Mucosa of rectum (tissue), 2 donors: ENCODE measurements at regions not wholly inside any gene's neighbourhood (a gene's known extent, or its start where the extent isn't known, plus 50 kb on each side); places are given as distances from the start of the nearest gene placed in this dataset.

Experiments
- H3K27ac ChIP-seq, 2 donors: one replicate each; pipeline ENCODE4 v1.7.0; 2013; ENCODE audit warnings: inconsistent platforms in 2 of 2, low read depth in 2 of 2, low read length in 2 of 2
- H3K27me3 ChIP-seq, 2 donors: one replicate each; pipeline ENCODE4 v1.7.0; 2013; ENCODE audit warnings: low read length in 2 of 2; ENCODE audit not compliant: control insufficient read depth in 2 of 2, insufficient read depth in 2 of 2
- H3K36me3 ChIP-seq, 2 donors: one replicate each; pipeline ENCODE4 v1.7.0; 2013; ENCODE audit warnings: low read length in 2 of 2; ENCODE audit not compliant: control insufficient read depth in 2 of 2, insufficient read depth in 2 of 2
- H3K4me1 ChIP-seq, 2 donors: one replicate each; pipeline ENCODE4 v1.7.0; 2013; ENCODE audit warnings: low read length in 2 of 2, mild to moderate bottlenecking in 1 of 2; ENCODE audit not compliant: control insufficient read depth in 2 of 2, insufficient read depth in 2 of 2
- H3K4me3 ChIP-seq, 2 donors: one replicate each; pipeline ENCODE4 v1.7.0; 2013; ENCODE audit warnings: low read length in 2 of 2
- H3K9ac ChIP-seq, 2 donors: one replicate each; pipeline ENCODE4 v1.7.0; 2013; ENCODE audit warnings: low read length in 2 of 2, low read depth in 1 of 2, mild to moderate bottlenecking in 1 of 2
- H3K9me3 ChIP-seq, 2 donors: one replicate each; pipeline ENCODE4 v1.7.0; 2013; ENCODE audit warnings: low read length in 2 of 2; ENCODE audit not compliant: control insufficient read depth in 2 of 2
- donor health status: healthy.
- donor health status: Normal muscosa, but diverticular disease.

- Histone ChIP-seq H3K4me1 (peaks cover 8 to 10% of the 10 kb centered on the region in 2 donors), H3K9me3 (no peaks in the 10 kb centered on the region), H3K36me3 (no peaks in the 10 kb centered on the region), H3K27me3 (no peaks in the 10 kb centered on the region), H3K27ac (no peak overlapping the region), H3K4me3 (no peak overlapping the region), H3K9ac (no peak overlapping the region)
These were observed 178.8 kb downstream of the KATNAL1 start for GRCh38 chr13:30128591-30128990.

- Histone ChIP-seq H3K36me3 (no peaks in the 10 kb centered on the region), H3K4me3 (no peak overlapping the region), H3K9ac (no peak overlapping the region), H3K27me3 (no peaks in the 10 kb centered on the region), H3K4me1 (peaks cover 5% of the 10 kb centered on the region in 2 donors), H3K27ac (no peak overlapping the region), H3K9me3 (no peaks in the 10 kb centered on the region)
These were observed 179.3 kb downstream of the KATNAL1 start for GRCh38 chr13:30128095-30128494.

DNA sequence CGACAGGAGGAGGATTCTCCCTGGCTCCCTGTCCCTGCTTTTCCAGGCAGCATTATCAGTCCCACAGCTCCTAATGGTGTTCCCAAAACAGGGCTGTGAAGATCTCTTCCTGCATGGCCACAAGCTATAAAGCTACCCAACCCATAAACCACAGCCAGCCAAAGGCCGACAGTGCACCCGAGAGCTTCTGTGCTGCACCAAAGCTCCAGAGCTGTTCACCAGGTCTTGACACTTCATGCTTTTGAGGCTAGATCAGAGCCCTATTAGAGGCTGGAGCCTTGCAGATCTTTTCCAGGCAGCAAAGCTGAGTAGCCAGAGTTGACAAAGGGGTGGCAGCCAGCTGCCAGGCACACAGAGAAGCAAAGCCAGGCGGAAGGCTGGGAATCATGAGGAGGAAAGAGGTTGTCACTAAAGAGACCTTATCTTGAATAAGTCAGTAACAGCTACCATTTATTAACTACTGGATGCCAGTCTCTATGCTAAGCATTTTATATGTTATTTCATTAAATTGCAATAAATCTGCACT, 180.4 kb downstream of the KATNAL1 start:
- Histone ChIP-seq H3K9ac (no peak overlapping the region), H3K9me3 (no peaks in the 10 kb centered on the region), H3K4me3 (no peak overlapping the region), H3K27me3 (no peaks in the 10 kb centered on the region), H3K36me3 (no peaks in the 10 kb centered on the region), H3K4me1 (no peaks in the 10 kb centered on the region), H3K27ac (no peak overlapping the region)

GRCh38 chr13:30125422-30126073, 181.8 kb downstream of the KATNAL1 start:
- no peak overlapping the region for H3K4me3 ChIP-seq
- no peak overlapping the region for H3K27ac ChIP-seq
- no peaks in the 10 kb centered on the region for H3K27me3 ChIP-seq
- no peak overlapping the region for H3K9ac ChIP-seq
- no peaks in the 10 kb centered on the region for H3K36me3 ChIP-seq
- H3K4me1 ChIP-seq = no peaks in the 10 kb centered on the region
- H3K9me3 ChIP-seq = no peaks in the 10 kb centered on the region

DNA sequence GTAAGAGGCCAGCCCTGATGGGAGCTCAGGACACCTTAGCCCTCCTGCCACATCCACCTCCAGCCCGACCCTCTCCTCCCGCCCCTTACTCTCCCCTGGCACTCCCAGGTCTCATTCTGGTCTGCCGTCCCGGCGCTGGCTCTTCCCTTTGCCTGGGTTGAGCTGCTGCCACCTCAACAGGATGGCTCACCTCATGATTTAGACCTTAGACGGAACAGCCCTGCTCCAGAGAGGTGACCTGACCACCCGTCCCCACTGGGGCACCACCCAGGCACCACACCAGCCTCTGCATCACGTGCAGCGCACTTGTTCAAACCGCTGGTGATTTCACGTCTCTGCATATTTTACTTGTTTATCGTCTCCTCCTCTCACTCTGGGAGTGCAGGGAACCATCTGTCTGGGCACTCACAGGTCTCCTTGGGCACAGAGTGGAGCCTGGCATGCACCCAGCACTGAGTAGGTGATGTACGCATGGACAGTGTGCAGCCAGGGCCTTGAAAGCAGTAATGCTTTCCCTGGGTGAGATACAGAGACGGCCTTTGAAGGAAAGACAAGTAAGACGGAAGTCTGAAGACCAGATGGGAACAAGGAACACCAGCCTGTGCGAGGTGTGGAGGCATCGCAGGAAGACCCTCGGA, 183.1 kb downstream of the KATNAL1 start:
- no peaks in the 10 kb centered on the region for H3K9me3 ChIP-seq
- no peak overlapping the region for H3K9ac ChIP-seq
- no peaks in the 10 kb centered on the region for H3K36me3 ChIP-seq
- H3K4me3 ChIP-seq = no peak overlapping the region
- H3K4me1 ChIP-seq = peaks cover 0 to 6% of the 10 kb centered on the region in 2 donors
- no peak overlapping the region for H3K27ac ChIP-seq
- H3K27me3 ChIP-seq = no peaks in the 10 kb centered on the region

GRCh38 chr13:30123575-30123974, 183.8 kb downstream of the KATNAL1 start:
- Histone ChIP-seq H3K9ac (no peak overlapping the region), H3K9me3 (no peaks in the 10 kb centered on the region), H3K4me1 (peaks cover 0 to 6% of the 10 kb centered on the region in 2 donors), H3K27me3 (no peaks in the 10 kb centered on the region), H3K27ac (no peak overlapping the region), H3K36me3 (no peaks in the 10 kb centered on the region), H3K4me3 (no peak overlapping the region)

- H3K36me3 ChIP-seq = no peaks in the 10 kb centered on the region
- H3K27me3 ChIP-seq = no peaks in the 10 kb centered on the region
- peaks cover 0 to 6% of the 10 kb centered on the region in 2 donors for H3K4me1 ChIP-seq
These were observed 185.7 kb downstream of the KATNAL1 start for GRCh38 chr13:30121666-30122065.

DNA sequence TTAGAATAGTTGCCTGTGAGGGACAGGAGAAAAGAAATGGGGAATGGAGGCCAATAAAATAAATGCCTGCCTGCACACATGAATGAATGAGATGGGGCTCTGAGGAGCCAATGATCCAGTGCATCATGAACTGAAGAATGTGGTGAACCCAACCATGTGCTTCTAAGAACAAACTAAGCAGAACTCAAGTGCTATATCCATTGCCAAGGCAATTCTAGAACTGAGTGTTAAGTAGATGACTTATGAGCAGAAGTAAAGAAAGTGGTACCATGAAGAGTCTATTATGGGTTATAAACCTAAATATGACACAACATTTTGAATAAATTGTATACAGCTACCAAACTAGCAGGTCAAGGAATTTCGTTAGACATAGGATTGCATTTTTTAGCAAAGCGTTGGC, 186.1 kb downstream of the KATNAL1 start:
- no peak overlapping the region for H3K4me3 ChIP-seq
- H3K4me1 ChIP-seq = peaks cover 0 to 6% of the 10 kb centered on the region in 2 donors
- H3K27ac ChIP-seq = no peak overlapping the region
- no peaks in the 10 kb centered on the region for H3K27me3 ChIP-seq
- H3K9me3 ChIP-seq = no peaks in the 10 kb centered on the region
- no peak overlapping the region for H3K9ac ChIP-seq
- H3K36me3 ChIP-seq = no peaks in the 10 kb centered on the region

More at GRCh38 chr13:30121666-30122065, 185.7 kb downstream of the KATNAL1 start:
- H3K27ac ChIP-seq = no peak overlapping the region
- no peak overlapping the region for H3K9ac ChIP-seq
- no peak overlapping the region for H3K4me3 ChIP-seq
- no peaks in the 10 kb centered on the region for H3K9me3 ChIP-seq

- no peaks in the 10 kb centered on the region for H3K27me3 ChIP-seq
- H3K9me3 ChIP-seq = no peaks in the 10 kb centered on the region
- H3K36me3 ChIP-seq = no peaks in the 10 kb centered on the region
- no peak overlapping the region for H3K4me3 ChIP-seq
- no peak overlapping the region for H3K27ac ChIP-seq
- H3K9ac ChIP-seq = no peak overlapping the region
- H3K4me1 ChIP-seq = peaks cover 0 to 6% of the 10 kb centered on the region in 2 donors
These were observed 187.1 kb downstream of the KATNAL1 start for GRCh38 chr13:30120133-30120822.

GRCh38 chr13:30119476-30119875, 187.9 kb downstream of the KATNAL1 start:
- no peak overlapping the region for H3K9ac ChIP-seq
- H3K27ac ChIP-seq = no peak overlapping the region
- peaks cover under 1 to 6% of the 10 kb centered on the region in 2 donors for H3K4me1 ChIP-seq
- no peaks in the 10 kb centered on the region for H3K9me3 ChIP-seq
- peak overlapping the region in 1 of 2 donors; percentile 7 for H3K4me3 ChIP-seq
- no peaks in the 10 kb centered on the region for H3K27me3 ChIP-seq
- H3K36me3 ChIP-seq = no peaks in the 10 kb centered on the region
